ENCODE measurements at regions not wholly inside any gene's neighbourhood (a gene's known extent, or its start where the extent isn't known, plus 50 kb on each side); places are given as distances from the start of the nearest gene placed in this dataset.

DNA sequence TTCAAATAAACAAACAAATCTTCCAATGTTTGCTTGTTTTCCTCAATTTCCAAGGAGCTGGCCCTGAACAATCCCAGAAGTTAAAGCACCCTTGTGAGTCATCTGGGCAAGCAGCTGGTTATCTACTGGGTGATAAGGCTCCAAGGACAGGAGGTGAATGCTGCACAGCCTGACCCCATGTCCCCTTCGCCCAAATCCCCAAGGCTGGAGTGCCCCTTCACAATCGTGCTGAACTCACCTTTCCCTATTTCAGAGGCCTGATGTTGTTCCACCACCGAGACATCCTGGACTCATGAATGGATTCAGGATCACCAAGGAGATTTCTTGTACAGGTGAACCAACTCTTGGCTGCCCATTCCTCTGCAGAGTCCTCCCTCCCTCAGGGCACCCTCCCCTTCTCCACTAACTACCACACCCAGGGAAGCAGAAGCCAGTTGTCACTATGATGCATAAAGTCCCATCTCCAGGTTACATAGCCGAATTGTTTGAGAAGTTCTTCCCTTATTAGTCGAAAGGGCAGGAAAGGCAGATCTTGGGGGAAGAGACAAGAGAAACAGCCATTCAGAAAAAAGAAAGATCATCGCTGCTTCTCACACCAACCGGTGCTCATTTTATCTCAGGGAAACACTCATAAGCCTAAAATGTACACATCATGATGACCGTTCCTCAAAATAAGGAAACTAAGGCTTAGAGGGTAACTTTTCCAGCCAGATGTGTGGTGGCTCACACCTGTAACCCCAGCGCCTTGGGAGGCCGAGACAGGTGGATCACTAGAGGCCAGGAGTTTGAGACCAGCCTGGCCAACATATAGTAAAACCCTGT is 138.8 kb upstream of the RREB1 start:
- no peaks in the 10 kb centered on the region for H3K4me1 ChIP-seq
- intact Hi-C loops (cut with DNase I) = no loop called here
- no peak for TF ChIP-seq CTCF (IDR thresholded peaks at IDR 0.05)
- no peak for DNase-seq
- no peak overlapping the region for H3K4me3 ChIP-seq
- H3K27ac ChIP-seq = no peak overlapping the region
- H3K36me3 ChIP-seq = no peaks in the 10 kb centered on the region
- ATAC-seq = no peak
- no peaks in the 10 kb centered on the region for H3K27me3 ChIP-seq (ENCODE audit: low read depth)
- no peaks in the 10 kb centered on the region for H3K9me3 ChIP-seq

- ATAC-seq = peak; percentile 69 to 76
- Histone ChIP-seq H3K27ac (no peak overlapping the region), H3K4me1 (no peaks in the 10 kb centered on the region), H3K27me3 (ENCODE audit: low read depth) (no peaks in the 10 kb centered on the region), H3K36me3 (no peaks in the 10 kb centered on the region), H3K4me3 (no peak overlapping the region), H3K9me3 (no peaks in the 10 kb centered on the region)
- no peak for TF ChIP-seq CTCF (IDR thresholded peaks at IDR 0.05)
- intact Hi-C loops (cut with DNase I) = no loop called here
- no peak for DNase-seq
Observed at GRCh38 chr6:6969761-6970223, 138.0 kb upstream of the RREB1 start.

GRCh38 chr6:6970851-6971250 is 136.9 kb upstream of the RREB1 start:
- no peak overlapping the region for H3K4me3 ChIP-seq
- ATAC-seq = no peak
- H3K27ac ChIP-seq = no peak overlapping the region
- no peak for DNase-seq
- H3K9me3 ChIP-seq = no peaks in the 10 kb centered on the region
- H3K36me3 ChIP-seq = no peaks in the 10 kb centered on the region
- intact Hi-C loops (cut with DNase I) = no loop called here
- no peaks in the 10 kb centered on the region for H3K27me3 ChIP-seq (ENCODE audit: low read depth)
- no peaks in the 10 kb centered on the region for H3K4me1 ChIP-seq
- no peak for TF ChIP-seq CTCF (IDR thresholded peaks at IDR 0.05)

- ATAC-seq (no peak), DNase-seq (no peak)
- TF ChIP-seq CTCF (IDR thresholded peaks at IDR 0.05) = no peak
- H3K4me1 ChIP-seq = no peaks in the 10 kb centered on the region
- intact Hi-C loops (cut with DNase I) = no loop called here
- no peaks in the 10 kb centered on the region for H3K36me3 ChIP-seq
- no peak overlapping the region for H3K27ac ChIP-seq
- no peak overlapping the region for H3K4me3 ChIP-seq
- H3K27me3 ChIP-seq (ENCODE audit: low read depth) = no peaks in the 10 kb centered on the region
- no peaks in the 10 kb centered on the region for H3K9me3 ChIP-seq
Observed at GRCh38 chr6:6971369-6971768, 136.4 kb upstream of the RREB1 start.

DNA sequence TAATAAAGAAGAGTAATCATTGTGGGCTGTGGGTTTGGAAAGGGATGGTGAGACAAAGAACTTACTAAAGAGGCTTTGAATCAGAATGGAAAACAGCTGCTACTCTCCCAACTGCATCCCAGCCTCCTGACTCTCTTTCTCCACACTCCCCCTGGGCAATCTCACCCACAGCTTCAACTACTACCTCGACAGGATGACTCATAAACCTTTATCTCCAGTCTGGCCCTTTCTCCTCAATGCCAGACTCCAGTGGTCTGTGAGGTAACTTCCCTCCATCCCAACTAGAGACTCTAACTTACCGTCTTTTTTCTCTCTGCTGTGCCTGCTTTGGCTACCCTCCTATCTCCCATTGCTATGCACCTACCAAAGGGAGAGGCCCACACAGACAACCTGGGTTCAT is 135.3 kb upstream of the RREB1 start:
- intact Hi-C loops (cut with DNase I) = no loop called here
- ATAC-seq (no peak), DNase-seq (no peak)
- Histone ChIP-seq H3K36me3 (no peaks in the 10 kb centered on the region), H3K4me1 (no peaks in the 10 kb centered on the region), H3K4me3 (no peak overlapping the region), H3K27ac (no peak overlapping the region), H3K9me3 (no peaks in the 10 kb centered on the region), H3K27me3 (ENCODE audit: low read depth) (no peaks in the 10 kb centered on the region)
- no peak for TF ChIP-seq CTCF (IDR thresholded peaks at IDR 0.05)
